HG03378 (cell line): ENCODE measurements at regions not wholly inside any gene's neighbourhood (a gene's known extent, or its start where the extent isn't known, plus 50 kb on each side); places are given as distances from the start of the nearest gene placed in this dataset.

Experiments
- ATAC-seq: cut with Tn5 transposase; IDR thresholded peaks from one replicate; pipeline ENCODE4 v1.9.1; 2021; ENCODE audit warnings: mild to moderate bottlenecking, moderate library complexity; ENCODE audit not compliant: unreplicated experiment

DNA sequence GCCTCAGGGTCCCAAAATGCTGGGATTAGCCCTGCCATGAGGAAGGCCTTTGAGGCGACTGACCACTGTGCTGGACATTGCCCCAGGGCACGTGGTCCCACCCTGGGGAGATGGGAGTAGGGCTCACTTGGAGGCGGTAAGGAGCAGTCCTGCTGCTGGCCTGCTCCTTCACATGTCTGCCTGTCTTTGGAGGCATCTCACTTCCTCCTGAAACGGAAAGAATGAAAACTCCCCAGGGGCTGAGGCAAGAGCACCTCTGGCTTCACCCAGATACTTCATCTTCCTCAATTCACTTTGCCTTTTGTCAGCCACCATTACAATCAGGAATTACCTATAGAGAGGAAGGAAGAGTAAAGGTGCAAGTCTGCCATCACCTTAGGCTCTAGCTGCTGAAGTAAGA lies 59.9 kb upstream of the GATA6 start:
- no peak for ATAC-seq

DNA sequence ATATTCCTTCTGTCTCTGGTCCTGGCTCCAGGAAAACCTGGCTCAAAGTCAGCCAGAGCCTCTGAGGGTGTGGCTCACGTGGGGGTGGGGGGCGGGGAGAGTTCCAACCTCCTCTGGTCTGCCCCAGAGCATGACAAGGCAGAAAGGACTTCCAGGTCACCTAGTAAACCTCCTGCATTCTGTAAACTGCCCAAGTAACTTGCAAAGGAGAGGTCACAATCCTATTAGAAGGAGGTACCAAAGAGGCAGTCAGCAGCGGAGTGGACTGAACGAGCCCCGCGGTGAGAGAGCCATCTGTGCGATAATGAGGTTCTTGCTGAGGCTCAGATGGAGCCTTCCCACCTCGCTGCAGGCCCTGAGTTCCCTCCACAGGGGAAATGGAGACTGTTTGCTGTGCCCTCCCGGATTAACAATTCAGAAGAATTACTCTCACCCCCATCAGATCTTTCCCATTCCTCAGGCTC lies 58.9 kb upstream of the GATA6 start:
- no peak for ATAC-seq

DNA sequence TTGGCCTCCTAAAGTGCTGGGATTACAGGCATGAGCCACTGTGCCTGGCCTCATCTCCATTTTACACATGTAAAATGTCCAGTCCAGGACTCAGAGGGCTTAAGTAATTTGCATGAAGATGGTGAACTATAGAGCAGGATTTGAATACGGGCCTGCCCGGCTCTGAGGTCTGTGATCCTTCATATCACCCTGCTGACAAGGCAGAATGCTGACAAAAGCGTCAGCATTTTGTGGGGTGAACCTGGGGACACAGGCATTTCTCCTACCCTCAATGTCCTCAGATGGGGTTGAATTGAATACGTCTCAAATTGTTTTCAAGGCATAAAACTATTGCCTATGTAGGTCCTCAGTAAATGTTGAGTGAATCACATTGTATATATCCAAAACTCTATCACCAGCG lies 57.2 kb upstream of the GATA6 start:
- no peak for ATAC-seq

DNA sequence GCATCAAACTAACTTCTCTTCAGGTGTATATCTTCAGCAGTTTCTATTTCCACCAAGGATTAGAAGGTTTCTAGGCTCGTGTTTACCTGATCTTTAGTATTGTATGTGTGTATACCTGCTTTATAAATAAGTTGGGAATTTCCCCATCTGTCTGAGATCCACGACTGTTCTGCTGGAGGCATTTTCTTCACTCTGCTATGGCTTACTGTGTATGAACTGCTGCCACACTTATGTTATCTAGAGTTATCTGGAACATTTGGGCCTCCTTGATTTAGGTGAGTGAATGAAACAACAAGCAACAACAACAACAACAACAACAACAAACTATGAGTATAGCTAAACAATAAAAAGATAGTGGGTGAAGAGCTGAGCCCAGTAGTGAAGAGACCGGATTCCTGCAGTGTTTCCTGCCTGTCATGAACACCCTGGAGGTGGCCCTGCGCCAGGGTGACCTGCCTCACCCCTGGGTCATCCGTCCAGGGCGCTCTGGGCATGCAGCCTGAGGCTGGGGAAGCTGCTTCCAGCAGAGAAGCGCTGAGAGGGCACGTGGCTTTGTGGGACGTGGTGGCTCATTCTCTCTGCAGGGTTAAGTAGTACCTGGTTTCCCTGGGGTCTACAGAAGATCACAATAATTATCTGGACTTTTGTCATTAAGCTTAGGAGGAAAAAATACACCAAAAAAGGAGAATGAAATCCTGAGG lies 56.1 kb upstream of the GATA6 start:
- no peak for ATAC-seq

GRCh38 chr18:22114526-22115321 lies 54.7 kb upstream of the GATA6 start:
- ATAC-seq, result no peak

DNA sequence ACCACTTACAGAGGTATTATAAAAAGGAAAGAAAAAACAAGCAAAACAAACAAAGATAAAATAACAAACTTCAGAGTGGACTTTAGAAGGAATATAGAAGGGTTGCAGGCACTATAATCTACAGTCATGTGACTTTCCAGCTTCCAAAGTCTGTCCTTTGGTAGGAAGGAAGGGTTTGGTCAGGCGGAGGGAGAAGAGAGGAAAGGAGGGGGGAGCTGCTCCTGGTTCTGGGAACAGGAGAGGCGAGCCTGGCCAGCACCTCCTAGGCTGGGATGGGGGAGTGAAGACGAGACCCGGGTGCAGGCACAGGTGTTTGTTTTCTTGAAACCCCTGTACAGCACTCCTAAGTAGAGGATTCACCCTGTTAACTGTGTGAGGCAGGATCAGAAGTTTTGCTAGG lies 53.8 kb upstream of the GATA6 start:
- ATAC-seq, result no peak
